ENCODE measurements at regions not wholly inside any gene's neighbourhood (a gene's known extent, or its start where the extent isn't known, plus 50 kb on each side); places are given as distances from the start of the nearest gene placed in this dataset.

- DNase-seq, result no peak
- TF ChIP-seq POLR2A (IDR thresholded peaks at IDR 0.05; ENCODE audit: low read length), result no peak
- no peak for TF ChIP-seq GATA1 (IDR thresholded peaks at IDR 0.05; ENCODE audit: low read depth, low read length)
These were observed 124.1 kb upstream of the FIGN start for GRCh38 chr2:163859951-163860350.

GRCh38 chr2:163856941-163857340 is 121.1 kb upstream of the FIGN start:
- no peak for TF ChIP-seq GATA1 (IDR thresholded peaks at IDR 0.05; ENCODE audit: low read depth, low read length)
- TF ChIP-seq POLR2A (IDR thresholded peaks at IDR 0.05; ENCODE audit: low read length), result no peak
- no peak for DNase-seq

- DNase-seq, result no peak
These were observed 116.8 kb upstream of the FIGN start for GRCh38 chr2:163852616-163853015.

GRCh38 chr2:163849756-163850435 is 114.1 kb upstream of the FIGN start:
- TF ChIP-seq GATA1 (IDR thresholded peaks at IDR 0.05; ENCODE audit: low read depth, low read length) (no peak), POLR2A (IDR thresholded peaks at IDR 0.05; ENCODE audit: low read length) (no peak)
- no peak for DNase-seq

More at GRCh38 chr2:163852616-163853015, 116.8 kb upstream of the FIGN start:
- TF ChIP-seq POLR2A (IDR thresholded peaks at IDR 0.05; ENCODE audit: low read length), result no peak
- TF ChIP-seq GATA1 (IDR thresholded peaks at IDR 0.05; ENCODE audit: low read depth, low read length), result no peak

GRCh38 chr2:163838890-163839289 is 103.1 kb upstream of the FIGN start:
- no peak for TF ChIP-seq GATA1 (IDR thresholded peaks at IDR 0.05; ENCODE audit: low read depth, low read length)
- TF ChIP-seq POLR2A (IDR thresholded peaks at IDR 0.05; ENCODE audit: low read length), result no peak
- DNase-seq, result no peak

- TF ChIP-seq GATA1 (IDR thresholded peaks at IDR 0.05; ENCODE audit: low read depth, low read length), result no peak
- no peak for TF ChIP-seq POLR2A (IDR thresholded peaks at IDR 0.05; ENCODE audit: low read length)
- DNase-seq, result no peak
These were observed 100.4 kb upstream of the FIGN start for GRCh38 chr2:163836167-163836566.

- no peak for DNase-seq
- no peak for TF ChIP-seq GATA1 (IDR thresholded peaks at IDR 0.05; ENCODE audit: low read depth, low read length)
- no peak for TF ChIP-seq POLR2A (IDR thresholded peaks at IDR 0.05; ENCODE audit: low read length)
These were observed 99.0 kb upstream of the FIGN start for GRCh38 chr2:163834841-163835240.

GRCh38 chr2:163834221-163834620 is 98.4 kb upstream of the FIGN start:
- TF ChIP-seq GATA1 (IDR thresholded peaks at IDR 0.05; ENCODE audit: low read depth, low read length) (no peak), POLR2A (IDR thresholded peaks at IDR 0.05; ENCODE audit: low read length) (no peak)

GRCh38 chr2:163828771-163829170 is 93.0 kb upstream of the FIGN start:
- no peak for TF ChIP-seq GATA1 (IDR thresholded peaks at IDR 0.05; ENCODE audit: low read depth, low read length)
- no peak for TF ChIP-seq POLR2A (IDR thresholded peaks at IDR 0.05; ENCODE audit: low read length)

More at GRCh38 chr2:163834221-163834620, 98.4 kb upstream of the FIGN start:
- DNase-seq, result no peak

GRCh38 chr2:163822033-163822432 is 86.2 kb upstream of the FIGN start:
- no peak for DNase-seq
- no peak for TF ChIP-seq GATA1 (IDR thresholded peaks at IDR 0.05; ENCODE audit: low read depth, low read length)
- TF ChIP-seq POLR2A (IDR thresholded peaks at IDR 0.05; ENCODE audit: low read length), result no peak

More at GRCh38 chr2:163828771-163829170, 93.0 kb upstream of the FIGN start:
- DNase-seq, result no peak

- no peak for DNase-seq
These were observed 77.2 kb upstream of the FIGN start for GRCh38 chr2:163812926-163813520.

GRCh38 chr2:163808406-163808805 is 72.6 kb upstream of the FIGN start:
- DNase-seq, result no peak
- no peak for TF ChIP-seq POLR2A (IDR thresholded peaks at IDR 0.05; ENCODE audit: low read length)
- TF ChIP-seq GATA1 (IDR thresholded peaks at IDR 0.05; ENCODE audit: low read depth, low read length), result no peak

More at GRCh38 chr2:163812926-163813520, 77.2 kb upstream of the FIGN start:
- TF ChIP-seq POLR2A (IDR thresholded peaks at IDR 0.05; ENCODE audit: low read length) (no peak), GATA1 (IDR thresholded peaks at IDR 0.05; ENCODE audit: low read depth, low read length) (no peak)

GRCh38 chr2:163802284-163802683 is 66.5 kb upstream of the FIGN start:
- TF ChIP-seq GATA1 (IDR thresholded peaks at IDR 0.05; ENCODE audit: low read depth, low read length) (no peak), POLR2A (IDR thresholded peaks at IDR 0.05; ENCODE audit: low read length) (no peak)
- no peak for DNase-seq

GRCh38 chr2:163801486-163801885 is 65.7 kb upstream of the FIGN start:
- no peak for DNase-seq
- TF ChIP-seq GATA1 (IDR thresholded peaks at IDR 0.05; ENCODE audit: low read depth, low read length), result no peak
- TF ChIP-seq POLR2A (IDR thresholded peaks at IDR 0.05; ENCODE audit: low read length), result no peak

- TF ChIP-seq GATA1 (IDR thresholded peaks at IDR 0.05; ENCODE audit: low read depth, low read length) (no peak), POLR2A (IDR thresholded peaks at IDR 0.05; ENCODE audit: low read length) (no peak)
- DNase-seq, result no peak
These were observed 65.2 kb upstream of the FIGN start for GRCh38 chr2:163800951-163801381.

All from erythroblast (primary cell).